VCaP (cell line): ENCODE measurements at regions not wholly inside any gene's neighbourhood (a gene's known extent, or its start where the extent isn't known, plus 50 kb on each side); places are given as distances from the start of the nearest gene placed in this dataset.

Experiments used
- H3K27ac ChIP-seq: fragments of 450-650 bp; 2 replicates; pipeline ENCODE4 v1.5.1; 2017
- TF ChIP-seq, protein P1 (sequence below): fragments of 450-650 bp; conservative IDR thresholded peaks from 2 replicates; pipeline ENCODE4 v1.5.1; 2017; ENCODE audit warnings: mild to moderate bottlenecking, moderate library complexity

DNA sequence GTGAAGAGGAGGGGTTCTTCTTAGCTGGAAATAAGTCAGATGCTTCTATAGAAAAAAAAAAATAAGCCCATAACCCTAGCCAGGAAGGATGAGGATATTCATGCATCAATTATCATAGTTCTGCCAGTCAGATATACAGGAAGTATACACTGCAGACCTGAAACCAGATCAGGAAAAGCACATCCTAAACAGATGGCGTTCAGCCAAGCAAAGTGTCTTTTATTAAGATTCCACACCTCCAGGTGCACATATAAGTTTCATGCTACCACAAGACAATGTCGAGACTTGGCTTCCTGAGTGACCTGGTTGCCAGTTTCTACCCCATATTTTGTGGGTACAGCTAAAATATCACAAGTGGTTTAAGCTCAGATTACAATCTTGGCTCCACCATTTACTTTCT lies 108.3 kb downstream of the CETN3 start:
- no peak overlapping the region for H3K27ac ChIP-seq

DNA sequence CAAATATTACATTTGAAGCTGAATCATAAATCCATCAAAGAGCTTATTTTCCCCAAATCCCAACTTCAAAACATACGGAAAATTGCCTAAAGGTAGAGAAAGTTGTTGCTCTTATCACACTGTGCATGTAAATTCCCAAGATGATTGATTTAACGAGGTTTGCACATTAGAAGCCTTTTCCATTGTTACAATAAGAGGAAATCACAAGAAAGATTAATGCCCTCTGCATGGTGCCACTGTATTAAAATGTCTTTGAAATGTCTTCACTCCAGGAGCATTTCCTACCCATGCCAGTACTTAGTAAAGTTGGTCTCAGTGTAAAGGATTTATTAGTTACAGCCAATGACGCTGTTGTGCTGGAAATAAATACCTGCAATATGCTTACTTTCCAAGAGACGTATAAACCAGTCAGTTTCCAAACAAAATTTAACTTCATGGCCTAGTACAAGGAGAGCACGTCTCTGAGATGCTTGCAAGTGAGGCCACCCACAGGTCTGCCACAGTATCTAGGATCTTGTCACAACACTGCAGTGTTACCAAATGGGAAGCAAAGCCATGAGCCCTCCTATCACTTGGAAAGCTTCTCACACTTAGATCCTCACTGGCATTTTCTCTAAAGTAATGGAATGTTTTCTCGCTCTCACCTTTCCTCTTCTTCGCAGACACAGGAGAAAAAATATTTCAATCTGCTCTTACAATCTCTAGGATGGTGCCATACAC lies 112.4 kb downstream of the CETN3 start:
- TF ChIP-seq, protein P1, sequence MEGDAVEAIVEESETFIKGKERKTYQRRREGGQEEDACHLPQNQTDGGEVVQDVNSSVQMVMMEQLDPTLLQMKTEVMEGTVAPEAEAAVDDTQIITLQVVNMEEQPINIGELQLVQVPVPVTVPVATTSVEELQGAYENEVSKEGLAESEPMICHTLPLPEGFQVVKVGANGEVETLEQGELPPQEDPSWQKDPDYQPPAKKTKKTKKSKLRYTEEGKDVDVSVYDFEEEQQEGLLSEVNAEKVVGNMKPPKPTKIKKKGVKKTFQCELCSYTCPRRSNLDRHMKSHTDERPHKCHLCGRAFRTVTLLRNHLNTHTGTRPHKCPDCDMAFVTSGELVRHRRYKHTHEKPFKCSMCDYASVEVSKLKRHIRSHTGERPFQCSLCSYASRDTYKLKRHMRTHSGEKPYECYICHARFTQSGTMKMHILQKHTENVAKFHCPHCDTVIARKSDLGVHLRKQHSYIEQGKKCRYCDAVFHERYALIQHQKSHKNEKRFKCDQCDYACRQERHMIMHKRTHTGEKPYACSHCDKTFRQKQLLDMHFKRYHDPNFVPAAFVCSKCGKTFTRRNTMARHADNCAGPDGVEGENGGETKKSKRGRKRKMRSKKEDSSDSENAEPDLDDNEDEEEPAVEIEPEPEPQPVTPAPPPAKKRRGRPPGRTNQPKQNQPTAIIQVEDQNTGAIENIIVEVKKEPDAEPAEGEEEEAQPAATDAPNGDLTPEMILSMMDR: no peak
- H3K27ac ChIP-seq: peak overlapping the region; percentile 7; the same call in 1 of the 2 replicates

More for the DNA sequence above, 108.3 kb downstream of the CETN3 start:
- TF ChIP-seq, protein P1: no peak

DNA sequence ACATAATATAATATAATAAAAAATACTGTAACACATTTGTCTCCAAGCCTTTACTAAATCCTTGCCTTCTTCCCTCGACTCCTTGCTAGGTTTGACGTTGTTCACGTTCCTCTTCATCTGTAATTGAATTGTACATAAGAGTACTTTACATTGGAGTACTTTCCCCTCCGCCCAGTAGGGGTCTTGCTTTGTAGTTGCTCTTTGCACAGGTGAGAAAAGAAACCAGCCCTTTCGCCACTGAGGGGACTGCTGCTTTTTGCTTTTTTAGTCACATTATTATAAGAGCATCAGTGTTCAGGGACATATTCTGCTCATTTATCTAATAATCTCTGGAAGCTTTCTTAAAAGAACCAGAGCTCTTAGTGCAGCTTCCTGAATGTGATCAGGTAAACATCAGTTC lies 115.0 kb downstream of the CETN3 start:
- no peak overlapping the region for H3K27ac ChIP-seq

DNA sequence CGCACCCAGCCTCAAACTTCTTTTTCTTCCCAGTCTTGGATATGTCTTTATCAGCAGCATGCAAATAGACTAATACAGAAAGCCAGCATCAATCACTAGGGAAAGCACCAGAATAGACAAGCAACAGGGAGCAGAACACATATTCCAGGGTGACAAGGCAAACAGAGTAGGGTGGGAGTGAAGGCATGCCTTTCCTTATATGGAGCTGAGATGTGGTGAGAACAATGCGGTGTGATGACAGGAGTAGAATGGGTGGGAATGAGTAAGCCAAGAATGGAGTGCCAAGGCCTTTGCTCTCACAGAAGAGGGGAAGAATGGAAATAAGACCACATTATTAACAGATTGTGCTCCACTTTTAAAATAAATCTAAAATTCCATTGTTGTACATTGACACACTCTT lies 115.6 kb downstream of the CETN3 start:
- no peak overlapping the region for H3K27ac ChIP-seq
- TF ChIP-seq, protein P1: no peak

More for the DNA sequence above, 115.0 kb downstream of the CETN3 start:
- TF ChIP-seq, protein P1: no peak

DNA sequence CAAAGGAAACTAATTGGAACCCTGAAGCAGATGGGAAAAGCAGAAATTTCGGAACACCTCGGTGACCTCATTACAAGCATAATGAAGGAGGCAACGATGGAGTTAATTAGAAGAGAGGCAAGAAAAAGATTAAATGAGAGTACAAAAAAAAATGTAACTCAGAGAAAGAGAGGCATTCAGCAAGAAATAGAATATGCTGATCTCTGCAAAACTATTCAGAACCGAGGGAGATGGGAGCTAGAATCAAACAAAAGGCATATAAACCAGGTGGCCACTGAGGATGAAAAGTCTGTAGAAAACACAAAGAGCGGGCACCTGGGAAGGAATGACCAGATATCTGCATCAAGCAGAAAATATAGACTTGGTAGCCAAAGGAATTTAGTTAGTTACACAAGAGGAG lies 118.9 kb downstream of the CETN3 start:
- TF ChIP-seq, protein P1: no peak

DNA sequence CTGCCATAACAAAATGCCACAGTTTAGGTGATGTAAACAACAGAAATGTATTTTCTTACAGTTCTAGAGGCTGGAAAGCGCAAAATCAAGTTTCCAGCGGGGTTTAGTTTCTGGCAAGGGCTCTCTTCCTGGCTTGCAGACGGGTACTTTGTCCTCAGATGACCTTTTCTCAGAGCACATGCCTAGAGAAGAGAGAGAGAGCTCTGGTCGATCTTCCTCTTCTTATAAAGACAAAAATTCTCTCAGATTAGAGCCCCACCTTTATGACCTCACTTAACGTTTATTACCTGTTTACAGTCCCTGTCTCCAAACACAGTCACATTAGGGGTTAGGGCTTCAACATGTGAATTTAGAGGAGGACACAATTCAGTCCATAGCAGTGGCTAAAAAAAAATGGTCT lies 119.7 kb downstream of the CETN3 start:
- TF ChIP-seq, protein P1: no peak

More for the DNA sequence above, 118.9 kb downstream of the CETN3 start:
- peak overlapping the region; percentile 67; the same call in 1 of the 2 replicates for H3K27ac ChIP-seq

DNA sequence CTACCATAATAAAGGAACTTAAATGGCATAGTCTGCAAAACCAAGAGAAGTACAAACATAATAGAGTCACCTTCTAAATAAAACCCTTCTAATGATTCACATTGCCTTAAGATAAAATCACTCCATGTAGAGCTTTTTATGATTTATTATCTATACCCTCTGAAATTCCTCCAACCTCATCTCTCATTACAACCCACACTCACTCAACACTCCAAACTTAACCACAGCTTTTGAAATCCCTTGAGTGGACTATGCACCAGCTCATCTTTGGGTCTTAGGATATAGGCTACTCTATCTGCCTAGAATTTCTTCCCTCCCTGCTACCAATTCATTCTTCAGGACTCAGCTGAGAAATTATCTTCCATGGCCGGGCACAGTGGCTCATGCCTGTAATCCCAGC lies 122.5 kb downstream of the CETN3 start:
- TF ChIP-seq, protein P1: no peak
- no peak overlapping the region for H3K27ac ChIP-seq

More for the DNA sequence above, 119.7 kb downstream of the CETN3 start:
- H3K27ac ChIP-seq: peak overlapping the region; percentile 67
